Right lobe of liver (tissue), 4 donors: ENCODE measurements at regions not wholly inside any gene's neighbourhood (a gene's known extent, or its start where the extent isn't known, plus 50 kb on each side); places are given as distances from the start of the nearest gene placed in this dataset.

Experiments used
- POLR2A ChIP-seq: fragments of 450-650 bp; IDR thresholded peaks from one replicate; pipeline ENCODE4 v1.6.1; 2017; ENCODE audit warnings: antibody characterized with exemption, mild to moderate bottlenecking
- TF ChIP-seq, protein P1 (sequence below), 4 donors: fragments of 200-600 bp in 3 of 4; fragments of 450-650 bp in 1 of 4; IDR thresholded peaks; one replicate each; pipeline versions ENCODE4 v1.5.1 to v1.8.0; 2016 to 2022; ENCODE audit warnings: antibody characterized with exemption in 4 of 4, mild to moderate bottlenecking in 2 of 4
- donor health status: DM: no; HTN: no; CAD: no.
- donor health status: DM: no; HTN: no; CAD: no.
- donor health status: DM: no; HTN: yes; CAD: no.

DNA sequence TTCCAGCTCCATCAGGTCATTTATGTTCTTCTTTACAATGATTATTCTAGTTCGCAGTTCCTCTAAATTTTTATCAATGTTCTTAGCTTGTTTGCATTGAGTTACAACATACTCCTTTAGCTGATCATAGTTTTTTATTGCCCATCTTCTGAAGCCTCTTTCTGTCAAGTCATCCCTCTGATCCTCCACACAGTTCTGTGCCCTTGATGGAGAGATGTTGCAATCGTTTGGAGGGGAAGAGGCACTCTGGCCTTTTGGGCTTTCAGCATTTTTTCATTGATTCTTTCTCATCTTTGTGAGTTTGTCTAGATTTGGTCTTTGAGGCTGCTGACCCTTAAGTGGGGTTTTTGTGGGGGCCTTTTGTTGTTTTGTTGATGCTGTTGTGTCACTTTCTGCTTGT is 234.6 kb upstream of the CBLB start:
- TF ChIP-seq, protein P1, sequence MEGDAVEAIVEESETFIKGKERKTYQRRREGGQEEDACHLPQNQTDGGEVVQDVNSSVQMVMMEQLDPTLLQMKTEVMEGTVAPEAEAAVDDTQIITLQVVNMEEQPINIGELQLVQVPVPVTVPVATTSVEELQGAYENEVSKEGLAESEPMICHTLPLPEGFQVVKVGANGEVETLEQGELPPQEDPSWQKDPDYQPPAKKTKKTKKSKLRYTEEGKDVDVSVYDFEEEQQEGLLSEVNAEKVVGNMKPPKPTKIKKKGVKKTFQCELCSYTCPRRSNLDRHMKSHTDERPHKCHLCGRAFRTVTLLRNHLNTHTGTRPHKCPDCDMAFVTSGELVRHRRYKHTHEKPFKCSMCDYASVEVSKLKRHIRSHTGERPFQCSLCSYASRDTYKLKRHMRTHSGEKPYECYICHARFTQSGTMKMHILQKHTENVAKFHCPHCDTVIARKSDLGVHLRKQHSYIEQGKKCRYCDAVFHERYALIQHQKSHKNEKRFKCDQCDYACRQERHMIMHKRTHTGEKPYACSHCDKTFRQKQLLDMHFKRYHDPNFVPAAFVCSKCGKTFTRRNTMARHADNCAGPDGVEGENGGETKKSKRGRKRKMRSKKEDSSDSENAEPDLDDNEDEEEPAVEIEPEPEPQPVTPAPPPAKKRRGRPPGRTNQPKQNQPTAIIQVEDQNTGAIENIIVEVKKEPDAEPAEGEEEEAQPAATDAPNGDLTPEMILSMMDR (IDR thresholded peaks at IDR 0.05), result no peak
- no peak for TF ChIP-seq POLR2A
